GM21515 (cell line): ENCODE measurements at regions not wholly inside any gene's neighbourhood (a gene's known extent, or its start where the extent isn't known, plus 50 kb on each side); places are given as distances from the start of the nearest gene placed in this dataset.

ENCODE experiments used
- ATAC-seq: cut with Tn5 transposase; IDR thresholded peaks from one replicate; pipeline ENCODE4 v1.9.1; 2021; ENCODE audit not compliant: unreplicated experiment

GRCh38 chr10:129107525-129107924 is 359.5 kb upstream of the MGMT start:
- no peak for ATAC-seq

GRCh38 chr10:129108378-129108777 is 358.7 kb upstream of the MGMT start:
- ATAC-seq: no peak

GRCh38 chr10:129108994-129109393 is 358.0 kb upstream of the MGMT start:
- no peak for ATAC-seq

- no peak for ATAC-seq
These were observed 356.3 kb upstream of the MGMT start for GRCh38 chr10:129110780-129111179.

GRCh38 chr10:129111922-129112321 is 355.1 kb upstream of the MGMT start:
- ATAC-seq: no peak

- ATAC-seq: no peak
These were observed 352.5 kb upstream of the MGMT start for GRCh38 chr10:129114588-129114987.

- ATAC-seq: no peak
These were observed 350.7 kb upstream of the MGMT start for GRCh38 chr10:129116371-129116770.

- no peak for ATAC-seq
These were observed 346.6 kb upstream of the MGMT start for GRCh38 chr10:129120441-129120840.

GRCh38 chr10:129122846-129123245 is 344.2 kb upstream of the MGMT start:
- no peak for ATAC-seq

GRCh38 chr10:129123428-129123827 is 343.6 kb upstream of the MGMT start:
- ATAC-seq: no peak

- ATAC-seq: no peak
These were observed 340.1 kb upstream of the MGMT start for GRCh38 chr10:129126982-129127381.

- ATAC-seq: no peak
These were observed 335.4 kb upstream of the MGMT start for GRCh38 chr10:129131457-129132132.

- no peak for ATAC-seq
These were observed 333.2 kb upstream of the MGMT start for GRCh38 chr10:129133856-129134255.

GRCh38 chr10:129134371-129134770 is 332.7 kb upstream of the MGMT start:
- ATAC-seq: no peak

- ATAC-seq: no peak
These were observed 331.4 kb upstream of the MGMT start for GRCh38 chr10:129135624-129136023.

GRCh38 chr10:129136074-129136473 is 331.0 kb upstream of the MGMT start:
- no peak for ATAC-seq

- no peak for ATAC-seq
These were observed 330.1 kb upstream of the MGMT start for GRCh38 chr10:129136951-129137350.

GRCh38 chr10:129140921-129141885 is 325.8 kb upstream of the MGMT start:
- ATAC-seq: no peak

GRCh38 chr10:129151281-129151680 is 315.8 kb upstream of the MGMT start:
- ATAC-seq: no peak

- ATAC-seq: no peak
These were observed 310.6 kb upstream of the MGMT start for GRCh38 chr10:129156406-129156805.

GRCh38 chr10:129157185-129157584 is 309.9 kb upstream of the MGMT start:
- ATAC-seq: no peak

GRCh38 chr10:129161150-129161549 is 305.9 kb upstream of the MGMT start:
- ATAC-seq: no peak
